ENCODE measurements at regions not wholly inside any gene's neighbourhood (a gene's known extent, or its start where the extent isn't known, plus 50 kb on each side); places are given as distances from the start of the nearest gene placed in this dataset.

- TF ChIP-seq POLR2A (IDR thresholded peaks at IDR 0.05; ENCODE audit: low read depth, low read length) = no peak
- TF ChIP-seq TAF1 (IDR thresholded peaks at IDR 0.05; ENCODE audit: low read depth, low read length) = no peak
- TF ChIP-seq POLR2AphosphoS5 (IDR thresholded peaks at IDR 0.05; ENCODE audit: low read depth, low read length) = no peak
- no peak for TF ChIP-seq SPI1 (IDR thresholded peaks at IDR 0.05; ENCODE audit: low read depth, low read length)
- no peak for TF ChIP-seq POU2F2 (IDR thresholded peaks at IDR 0.05; ENCODE audit: low read depth, low read length)
Observed at GRCh38 chr13:26872525-26873385, 112.2 kb upstream of the GPR12 start.
